H1 (cell line): ENCODE measurements at regions not wholly inside any gene's neighbourhood (a gene's known extent, or its start where the extent isn't known, plus 50 kb on each side); places are given as distances from the start of the nearest gene placed in this dataset.

Experiments
- CTCF ChIA-PET: fragments of 300-600 bp; sonication (Branson Sonifier 250); formaldehyde crosslinking; loops from one replicate; lab custom pipeline; 2021; ENCODE audit not compliant: partially characterized antibody; lab: Charles Lee
- POLR2A ChIA-PET: fragments of 300-600 bp; sonication (Branson Sonifier 250); formaldehyde crosslinking; loops from one replicate; lab custom pipeline; 2021; ENCODE audit warnings: inconsistent platforms; ENCODE audit not compliant: partially characterized antibody; lab: Charles Lee
- DNase-seq, 2 experiments: peaks; one replicate each; pipeline versions ENCODE4 v3.0.0 to v3.0.0-alpha.2; 2010 to 2022; ENCODE audit warnings: low spot score in 2 of 2, low read depth in 1 of 2, mixed read lengths in 1 of 2
- FAIRE-seq: peaks from 2 replicates; lab custom pipeline; 2011; peaks lifted over from hg19 to GRCh38; lab: Jason Lieb, UNC
- H2AFZ ChIP-seq: 2 replicates; pipeline ENCODE4 v1.8.1; 2012; ENCODE audit warnings: low read length, inconsistent platforms
- H2AK5ac ChIP-seq: 2 replicates; pipeline ENCODE4 v1.6.1; 2013; ENCODE audit warnings: low read depth, low read length
- H2BK120ac ChIP-seq: replicated peaks from 2 replicates; pipeline ENCODE3; 2013; ENCODE audit warnings: low read depth, low read length, inconsistent platforms
- H2BK12ac ChIP-seq: 2 replicates; pipeline ENCODE4 v1.6.1; 2013; ENCODE audit warnings: low read depth, low read length
- H2BK15ac ChIP-seq: 2 replicates; pipeline ENCODE4 v1.6.1; 2013; ENCODE audit warnings: low read length
- H2BK20ac ChIP-seq: 2 replicates; pipeline ENCODE4 v1.6.1; 2013; ENCODE audit warnings: low read length
- H2BK5ac ChIP-seq: 2 replicates; pipeline ENCODE4 v1.6.1; 2013; ENCODE audit warnings: low read depth, low read length
- H3K14ac ChIP-seq: 2 replicates; pipeline ENCODE4 v1.6.1; 2013; ENCODE audit warnings: inconsistent platforms; ENCODE audit not compliant: insufficient read length
- H3K18ac ChIP-seq: 2 replicates; pipeline ENCODE4 v1.6.1; 2013; ENCODE audit warnings: low read length; ENCODE audit errors: extremely low read depth
- H3K23ac ChIP-seq: 2 replicates; pipeline ENCODE4 v1.6.1; 2013; ENCODE audit warnings: inconsistent platforms; ENCODE audit not compliant: insufficient read length
- H3K23me2 ChIP-seq: 2 replicates; pipeline ENCODE4 v1.6.1; 2013; ENCODE audit warnings: low read depth, low read length
- H3K27ac ChIP-seq: 2 replicates; pipeline ENCODE4 v1.6.1; 2011; ENCODE audit warnings: low read depth, low read length, inconsistent platforms
- H3K27me3 ChIP-seq, 4 experiments: replicated peaks in 1 of 4; 1 replicate in 1 of 4; 2 replicates in 3 of 4; pipeline versions ENCODE4 v1.6.1 to v1.8.1; 2011 to 2013; ENCODE audit warnings: low read length in 3 of 4, mild to moderate bottlenecking in 3 of 4, inconsistent platforms in 2 of 4, mixed read lengths in 2 of 4, moderate library complexity in 1 of 4; ENCODE audit not compliant: control insufficient read depth in 3 of 4, insufficient read depth in 3 of 4; ENCODE audit errors: extremely low read depth in 1 of 4
- H3K36me3 ChIP-seq, 4 experiments: 2 replicates each; pipeline versions ENCODE4 v1.6.1 to v1.8.1; 2011 to 2013; ENCODE audit warnings: mild to moderate bottlenecking in 4 of 4, low read length in 3 of 4, moderate library complexity in 2 of 4, control low read depth in 1 of 4, inconsistent platforms in 1 of 4; ENCODE audit not compliant: insufficient read depth in 4 of 4, control insufficient read depth in 2 of 4
- H3K4ac ChIP-seq: replicated peaks from 2 replicates; pipeline ENCODE3; 2013; ENCODE audit warnings: low read length, low read depth, mixed read lengths, inconsistent platforms; ENCODE audit not compliant: insufficient read length
- H3K4me1 ChIP-seq, 4 experiments: replicated peaks in 1 of 4; 1 replicate in 1 of 4; 2 replicates in 3 of 4; pipeline versions ENCODE4 v1.6.1 to v1.8.1; 2011 to 2013; ENCODE audit warnings: low read length in 3 of 4, inconsistent platforms in 2 of 4, mixed read lengths in 1 of 4; ENCODE audit not compliant: insufficient read depth in 4 of 4, control insufficient read depth in 3 of 4
- H3K4me2 ChIP-seq, 2 experiments: 2 replicates each; pipeline versions ENCODE4 v1.6.1 to v1.8.1; 2011 to 2013; ENCODE audit warnings: low read depth in 2 of 2, low read length in 2 of 2, control low read depth in 1 of 2, inconsistent platforms in 1 of 2, mild to moderate bottlenecking in 1 of 2; ENCODE audit not compliant: insufficient read depth in 1 of 2
- H3K4me3 ChIP-seq, 4 experiments: fragments of 200-600, 300-600 bp in 1 of 4; sonication (generic), shearing (Covaris generic), sonication (Bioruptor Twin) in 1 of 4; 2 replicates each; pipeline versions ENCODE4 v1.5.1 to v1.8.1; 2011 to 2016; ENCODE audit warnings: low read length in 4 of 4, low read depth in 3 of 4, control low read depth in 2 of 4, inconsistent platforms in 2 of 4, mild to moderate bottlenecking in 2 of 4, mixed read lengths in 1 of 4, moderate library complexity in 1 of 4; ENCODE audit not compliant: insufficient read depth in 2 of 4; ENCODE audit errors: extremely low read depth in 1 of 4
- H3K56ac ChIP-seq: replicated peaks from 2 replicates; pipeline ENCODE3; 2013; ENCODE audit warnings: low read depth, mild to moderate bottlenecking, mixed read lengths, low read length, inconsistent platforms; ENCODE audit not compliant: insufficient read length
- H3K79me1 ChIP-seq: 2 replicates; pipeline ENCODE4 v1.6.1; 2013; ENCODE audit warnings: low read depth, low read length, control low read depth
- H3K79me2 ChIP-seq, 2 experiments: 2 replicates each; pipeline versions ENCODE4 v1.6.1 to v1.8.1; 2012 to 2013; ENCODE audit warnings: low read length in 2 of 2, mild to moderate bottlenecking in 2 of 2, inconsistent platforms in 1 of 2; ENCODE audit not compliant: insufficient read depth in 2 of 2, control insufficient read depth in 1 of 2
- H3K9ac ChIP-seq, 4 experiments: replicated peaks in 1 of 4; 1 replicate in 1 of 4; 2 replicates in 3 of 4; pipeline versions ENCODE4 v1.6.1 to v1.8.1; 2011 to 2013; ENCODE audit warnings: low read depth in 3 of 4, low read length in 3 of 4, control low read depth in 2 of 4, mild to moderate bottlenecking in 2 of 4, moderate library complexity in 2 of 4, inconsistent platforms in 1 of 4; ENCODE audit errors: extremely low read depth in 1 of 4
- H3K9me3 ChIP-seq, 2 experiments: 2 replicates each; pipeline versions ENCODE4 v1.6.1 to v1.8.1; 2012 to 2013; ENCODE audit warnings: mild to moderate bottlenecking in 2 of 2, moderate library complexity in 2 of 2, control low read depth in 1 of 2, inconsistent platforms in 1 of 2, low read depth in 1 of 2, low read length in 1 of 2, mixed read lengths in 1 of 2; ENCODE audit not compliant: insufficient read depth in 2 of 2
- H4K20me1 ChIP-seq, 2 experiments: replicated peaks in 1 of 2; 2 replicates each; pipeline versions ENCODE3 to v1.8.1; 2011 to 2013; ENCODE audit warnings: inconsistent platforms in 2 of 2, low read length in 2 of 2, mild to moderate bottlenecking in 1 of 2; ENCODE audit not compliant: insufficient read depth in 2 of 2, control insufficient read depth in 1 of 2
- H4K5ac ChIP-seq: 2 replicates; pipeline ENCODE4 v1.6.1; 2013; ENCODE audit warnings: low read length, low read depth, mixed read lengths, inconsistent platforms; ENCODE audit not compliant: insufficient read length
- H4K8ac ChIP-seq: 2 replicates; pipeline ENCODE4 v1.8.0; 2013; ENCODE audit warnings: mild to moderate bottlenecking, moderate library complexity, low read length, inconsistent platforms; ENCODE audit not compliant: insufficient read depth; ENCODE audit errors: extremely low read depth
- H4K91ac ChIP-seq: replicated peaks from 2 replicates; pipeline ENCODE3; 2013; ENCODE audit warnings: low read length, mixed read lengths, inconsistent platforms; ENCODE audit not compliant: insufficient read length
- ATF3 ChIP-seq: IDR thresholded peaks from 2 replicates; pipeline ENCODE4 v1.6.1; 2011; ENCODE audit warnings: low read depth, mild to moderate bottlenecking, low read length; ENCODE audit not compliant: insufficient read depth
- BCL11A ChIP-seq, 2 experiments: IDR thresholded peaks; one replicate each; pipeline ENCODE4 v1.6.1; 2011; ENCODE audit warnings: low read depth in 2 of 2, low read length in 2 of 2, mild to moderate bottlenecking in 2 of 2
- CBX5 ChIP-seq: fragments of 300-800, 300-1000 bp; sonication (generic); IDR thresholded peaks from 2 replicates; pipeline ENCODE4 v1.7.1; 2016; ENCODE audit warnings: antibody characterized with exemption, low read length, low read depth
- EP300 ChIP-seq, 2 experiments: IDR thresholded peaks; 1 replicate in 1 of 2; 2 replicates in 1 of 2; pipeline ENCODE4 v1.6.1; 2011 to 2012; ENCODE audit warnings: low read depth in 2 of 2, low read length in 2 of 2, mild to moderate bottlenecking in 2 of 2, borderline replicate concordance in 1 of 2, inconsistent platforms in 1 of 2, moderate library complexity in 1 of 2
- EZH2 ChIP-seq: fragments of 200-600 bp; sonication (generic); IDR thresholded peaks from 2 replicates; pipeline ENCODE4 v1.7.1; 2012; ENCODE audit warnings: low read depth, mild to moderate bottlenecking, moderate library complexity, low read length, inconsistent platforms; ENCODE audit not compliant: severe bottlenecking
- FOSL1 ChIP-seq: IDR thresholded peaks from 2 replicates; pipeline ENCODE4 v1.6.1; 2011; ENCODE audit warnings: mild to moderate bottlenecking, low read depth, low read length, moderate library complexity; ENCODE audit not compliant: insufficient read depth
- GTF2F1 ChIP-seq: IDR thresholded peaks from 2 replicates; pipeline ENCODE4 v1.6.1; 2012; ENCODE audit warnings: low read depth, low read length, improper control_type of control experiment, borderline replicate concordance
- SIRT6 ChIP-seq: IDR thresholded peaks from one replicate; pipeline ENCODE4 v1.7.1; 2012; ENCODE audit warnings: low read length, inconsistent platforms
- ZNF274 ChIP-seq: IDR thresholded peaks from 2 replicates; pipeline ENCODE4 v1.7.0; 2012; ENCODE audit warnings: low read length, borderline replicate concordance; ENCODE audit errors: extremely low read depth
- WGBS, 2 experiments: shearing (Covaris generic) in 1 of 2; methylation state at CpG; one replicate each; pipeline versions ENCODE4 v1.1.6 to v1.1.7; 2013 to 2015; ENCODE audit warnings: low lambda C conversion rate in 2 of 2, mixed read lengths in 2 of 2, inconsistent platforms in 1 of 2, low coverage in 1 of 2, missing lambda C conversion rate in 1 of 2; ENCODE audit not compliant: insufficient replicate concordance in 2 of 2, insufficient coverage in 1 of 2, insufficient read length in 1 of 2; ENCODE audit errors: extremely low coverage in 1 of 2, missing lambda C conversion rate in 1 of 2; 5-methylcytosine and 5-hydroxymethylcytosine counted together

- no peak overlapping the region for H2AFZ ChIP-seq
- H2BK12ac ChIP-seq: no peak overlapping the region
- no peaks in the 10 kb centered on the region for H3K79me2 ChIP-seq
- no peaks in the 10 kb centered on the region for H3K23me2 ChIP-seq
- 0 out of 4 replicates have a peak overlapping the region, but pooled peaks of 1 of the 2 experiments have one; percentile 8 for H3K4me2 ChIP-seq
- H4K5ac ChIP-seq: no peak overlapping the region
- H2BK20ac ChIP-seq: no peak overlapping the region
- H3K4me1 ChIP-seq: peaks cover 0 to 4% (median 2%) of the 10 kb centered on the region in 4 experiments; a peak in 3 of 7 replicates
- DNase-seq (no peak), FAIRE-seq (no peak)
- no peak overlapping the region for H4K8ac ChIP-seq
- no peak overlapping the region for H2BK5ac ChIP-seq
- no peaks in the 10 kb centered on the region for H3K27me3 ChIP-seq
- H3K4ac ChIP-seq: no peak overlapping the region
- H3K56ac ChIP-seq: no peak overlapping the region
- no peak overlapping the region for H3K4me3 ChIP-seq
- H3K14ac ChIP-seq: no peak overlapping the region
- H3K18ac ChIP-seq: no peak overlapping the region
- no peak overlapping the region for H3K27ac ChIP-seq
- ChIA-PET CTCF (interaction anchor here (0.9 to 1.2 kb wide), 2 partner anchors 28 to 33 kb away, joined by 3 read pairs; no protein-coding TSS in a partner anchor), POLR2A (no interaction called here)
- H3K9ac ChIP-seq: no peak overlapping the region
- H2BK15ac ChIP-seq: no peak overlapping the region
- H2AK5ac ChIP-seq: no peak overlapping the region
- H4K20me1 ChIP-seq: no peaks in the 10 kb centered on the region
- WGBS, 2 experiments: 68% methylated on average over 7 of the region's 7 CpGs; no CpG with 5 or more reads in 1 of the 2 experiments
- H4K91ac ChIP-seq: no peak overlapping the region
- H3K9me3 ChIP-seq: peaks cover 4 to 15% of the 10 kb centered on the region in 2 experiments; a peak in 3 of 4 replicates
- no peaks in the 10 kb centered on the region for H3K36me3 ChIP-seq
- no peaks in the 10 kb centered on the region for H3K79me1 ChIP-seq
- TF ChIP-seq GTF2F1: no peak
- TF ChIP-seq EP300 (IDR thresholded peaks at IDR 0.05; ENCODE audit: borderline replicate concordance in 1 of 2, low read depth in 2 of 2, low read length in 2 of 2): no peak
- no peak for TF ChIP-seq ATF3
- no peak for TF ChIP-seq FOSL1
- no peak for TF ChIP-seq CBX5
- TF ChIP-seq SIRT6: no peak
- no peak for TF ChIP-seq ZNF274
- TF ChIP-seq BCL11A (IDR thresholded peaks at IDR 0.05; ENCODE audit: low read depth in 2 of 2, low read length in 2 of 2): no peak
- TF ChIP-seq EZH2: no peak
- TF ChIP-seq, all 59 proteins: peak for 0
- no peak overlapping the region for H2BK120ac ChIP-seq
- no peak overlapping the region for H3K23ac ChIP-seq
Measured at GRCh38 chr1:177755851-177756560, 213.9 kb downstream of the SEC16B start.
